ENCODE measurements at regions not wholly inside any gene's neighbourhood (a gene's known extent, or its start where the extent isn't known, plus 50 kb on each side); places are given as distances from the start of the nearest gene placed in this dataset.
A peak's percentile ranks its signal among the peaks of the same experiment; 100 is the strongest.
"Not testable (repeated sequence)": the region's sequence is repeated elsewhere in the genome, so short reads cannot be mapped to it uniquely, and the experiment has no call there.

GRCh38 chr5:77898385-77898784 lies 122.2 kb upstream of the TBCA start:
- DNase-seq (ENCODE audit: low read depth, low spot score), result no peak
- H3K27ac Mint-ChIP-seq (ENCODE audit: unreplicated experiment), result no peak overlapping the region
- H3K4me1 Mint-ChIP-seq, result peaks cover 15% of the 10 kb centered on the region
- H3K36me3 Mint-ChIP-seq (ENCODE audit: low read depth), result no peaks in the 10 kb centered on the region
- TF ChIP-seq, protein P1, sequence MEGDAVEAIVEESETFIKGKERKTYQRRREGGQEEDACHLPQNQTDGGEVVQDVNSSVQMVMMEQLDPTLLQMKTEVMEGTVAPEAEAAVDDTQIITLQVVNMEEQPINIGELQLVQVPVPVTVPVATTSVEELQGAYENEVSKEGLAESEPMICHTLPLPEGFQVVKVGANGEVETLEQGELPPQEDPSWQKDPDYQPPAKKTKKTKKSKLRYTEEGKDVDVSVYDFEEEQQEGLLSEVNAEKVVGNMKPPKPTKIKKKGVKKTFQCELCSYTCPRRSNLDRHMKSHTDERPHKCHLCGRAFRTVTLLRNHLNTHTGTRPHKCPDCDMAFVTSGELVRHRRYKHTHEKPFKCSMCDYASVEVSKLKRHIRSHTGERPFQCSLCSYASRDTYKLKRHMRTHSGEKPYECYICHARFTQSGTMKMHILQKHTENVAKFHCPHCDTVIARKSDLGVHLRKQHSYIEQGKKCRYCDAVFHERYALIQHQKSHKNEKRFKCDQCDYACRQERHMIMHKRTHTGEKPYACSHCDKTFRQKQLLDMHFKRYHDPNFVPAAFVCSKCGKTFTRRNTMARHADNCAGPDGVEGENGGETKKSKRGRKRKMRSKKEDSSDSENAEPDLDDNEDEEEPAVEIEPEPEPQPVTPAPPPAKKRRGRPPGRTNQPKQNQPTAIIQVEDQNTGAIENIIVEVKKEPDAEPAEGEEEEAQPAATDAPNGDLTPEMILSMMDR (conservative IDR thresholded peaks at IDR 0.05), result no peak
- no peaks in the 10 kb centered on the region for H3K27me3 Mint-ChIP-seq (ENCODE audit: low read depth)
- no peaks in the 10 kb centered on the region for H3K9me3 Mint-ChIP-seq
- H3K4me3 Mint-ChIP-seq, result no peak overlapping the region

DNA sequence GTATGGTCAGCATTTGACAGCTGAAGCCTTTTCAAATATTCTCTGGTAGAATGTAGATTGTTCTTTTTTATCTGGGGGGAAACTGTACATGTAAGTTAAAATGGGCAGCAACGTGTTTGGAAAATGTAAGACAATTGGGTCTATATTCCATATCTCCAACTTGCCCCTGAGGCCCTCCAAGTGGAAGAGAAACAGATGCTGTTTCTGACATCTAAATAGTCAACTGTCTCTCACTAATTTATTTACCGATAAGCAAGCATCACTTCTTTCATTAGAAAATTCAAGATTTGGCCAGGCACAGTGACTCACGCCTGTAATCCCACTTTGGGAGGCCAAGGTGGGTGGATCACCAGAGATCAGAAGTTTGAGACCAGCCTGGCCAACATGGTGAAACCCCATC lies 120.2 kb upstream of the TBCA start:
- Mint-ChIP-seq H3K27me3 (ENCODE audit: low read depth) (no peaks in the 10 kb centered on the region), H3K36me3 (ENCODE audit: low read depth) (no peaks in the 10 kb centered on the region), H3K4me3 (no peak overlapping the region), H3K4me1 (peaks cover 25% of the 10 kb centered on the region), H3K27ac (ENCODE audit: unreplicated experiment) (no peak overlapping the region), H3K9me3 (no peaks in the 10 kb centered on the region)
- DNase-seq (ENCODE audit: low read depth, low spot score), result no peak
- TF ChIP-seq, protein P1 (conservative IDR thresholded peaks at IDR 0.05), result no peak

GRCh38 chr5:77894103-77894502 lies 118.0 kb upstream of the TBCA start:
- not testable (repeated sequence) for H3K27ac Mint-ChIP-seq (ENCODE audit: unreplicated experiment); H3K4me3 Mint-ChIP-seq; H3K27me3 Mint-ChIP-seq (ENCODE audit: low read depth); H3K9me3 Mint-ChIP-seq; DNase-seq (ENCODE audit: low read depth, low spot score); H3K36me3 Mint-ChIP-seq (ENCODE audit: low read depth)
- peaks cover 18% of the 10 kb centered on the region for H3K4me1 Mint-ChIP-seq

DNA sequence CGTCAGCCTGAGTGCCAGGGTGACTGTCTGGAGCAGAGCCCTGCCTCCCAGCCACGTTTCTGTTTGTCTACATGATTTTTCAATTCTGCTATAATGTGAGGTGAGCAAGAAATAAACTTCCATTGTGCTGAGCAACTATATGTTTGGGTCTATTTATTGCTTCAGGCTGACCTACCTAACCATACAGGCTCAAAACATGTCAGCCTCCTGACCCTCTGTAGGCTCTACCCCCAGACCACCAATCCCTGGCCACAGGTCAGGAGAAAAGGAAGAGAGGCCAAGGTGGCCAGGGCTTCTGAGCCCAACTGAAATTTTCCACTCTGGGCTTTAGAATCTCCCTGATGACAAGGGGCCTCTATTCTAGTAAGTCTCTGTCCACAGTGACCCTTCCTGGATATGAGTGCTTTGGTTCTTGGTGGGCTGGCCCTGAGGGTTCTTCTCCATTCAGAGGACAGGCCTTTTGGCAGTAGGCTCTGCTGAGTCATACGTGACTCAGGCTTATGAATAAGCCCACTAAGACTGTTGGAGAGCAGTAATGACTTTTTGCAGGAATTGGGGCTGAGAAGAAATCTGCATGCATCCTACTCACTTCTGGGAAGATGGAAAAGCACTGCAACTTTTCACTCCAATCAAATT lies 117.2 kb upstream of the TBCA start:
- Mint-ChIP-seq H3K9me3 (no peaks in the 10 kb centered on the region), H3K4me1 (peaks cover 17% of the 10 kb centered on the region), H3K27me3 (ENCODE audit: low read depth) (no peaks in the 10 kb centered on the region), H3K27ac (ENCODE audit: unreplicated experiment) (peak overlapping the region; percentile 44), H3K36me3 (ENCODE audit: low read depth) (no peaks in the 10 kb centered on the region), H3K4me3 (no peak overlapping the region)
- TF ChIP-seq, protein P1 (conservative IDR thresholded peaks at IDR 0.05), result no peak
- DNase-seq (ENCODE audit: low read depth, low spot score), result no peak

DNA sequence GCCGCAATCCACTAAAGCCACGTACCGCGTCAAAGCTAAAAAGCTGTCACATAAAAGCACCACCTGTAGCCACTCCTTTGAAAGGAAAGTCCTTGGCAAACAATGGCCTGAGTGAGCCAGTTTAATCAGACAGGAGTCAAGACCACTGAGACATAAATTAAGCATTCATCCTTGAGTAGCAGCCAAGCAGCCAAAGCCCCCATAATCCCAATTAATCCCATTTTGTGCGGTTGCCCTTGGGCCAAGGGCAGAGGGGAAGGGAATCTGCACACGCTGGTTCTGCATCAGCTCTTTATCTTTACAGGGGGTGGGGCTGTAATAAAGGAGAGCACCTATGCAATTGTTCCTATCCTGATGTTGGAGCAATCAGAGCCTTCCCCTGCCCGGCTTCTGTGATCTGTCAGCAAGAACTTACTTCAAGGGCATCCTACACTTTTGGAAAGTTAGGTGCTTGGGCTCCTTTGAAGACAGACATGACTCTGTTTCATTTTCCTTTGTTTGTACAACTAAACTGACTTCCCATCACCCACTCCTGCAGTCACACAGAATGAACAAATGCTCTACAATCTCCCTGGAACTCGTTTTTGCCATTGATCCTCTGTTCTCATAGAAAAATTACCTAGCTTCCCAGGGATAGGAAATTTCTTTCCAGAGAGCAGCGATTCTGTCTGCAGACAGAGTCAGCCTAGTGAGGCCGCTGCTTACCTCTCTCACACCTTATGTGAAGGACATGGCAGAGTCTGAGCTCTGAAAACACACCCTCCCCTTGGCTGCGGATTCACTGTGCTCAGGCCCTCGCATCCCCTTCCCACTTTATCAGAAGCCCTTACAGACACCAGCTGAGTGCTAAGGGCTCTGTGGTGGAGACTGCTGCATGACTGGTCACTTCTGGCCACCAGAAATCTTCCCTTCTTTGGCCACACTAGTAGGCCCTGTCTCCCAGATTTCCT lies 116.2 kb upstream of the TBCA start:
- Mint-ChIP-seq H3K9me3 (no peaks in the 10 kb centered on the region), H3K4me3 (no peak overlapping the region), H3K36me3 (ENCODE audit: low read depth) (no peaks in the 10 kb centered on the region), H3K27ac (ENCODE audit: unreplicated experiment) (no peak overlapping the region), H3K27me3 (ENCODE audit: low read depth) (no peaks in the 10 kb centered on the region), H3K4me1 (peaks cover 14% of the 10 kb centered on the region)
- no peak for DNase-seq (ENCODE audit: low read depth, low spot score)
- TF ChIP-seq, protein P1 (conservative IDR thresholded peaks at IDR 0.05), result no peak

GRCh38 chr5:77885519-77885918 lies 109.4 kb upstream of the TBCA start:
- no peak overlapping the region for H3K4me3 Mint-ChIP-seq
- H3K4me1 Mint-ChIP-seq, result peaks cover 4% of the 10 kb centered on the region
- DNase-seq (ENCODE audit: low read depth, low spot score), result no peak
- peaks cover 17% of the 10 kb centered on the region for H3K27me3 Mint-ChIP-seq (ENCODE audit: low read depth)
- TF ChIP-seq, protein P1 (conservative IDR thresholded peaks at IDR 0.05), result no peak
- no peaks in the 10 kb centered on the region for H3K36me3 Mint-ChIP-seq (ENCODE audit: low read depth)
- peaks cover 5% of the 10 kb centered on the region for H3K9me3 Mint-ChIP-seq
- H3K27ac Mint-ChIP-seq (ENCODE audit: unreplicated experiment), result no peak overlapping the region

All from neural crest cell (in vitro differentiated cells).